T-helper 2 cell (primary cell): ENCODE measurements at regions not wholly inside any gene's neighbourhood (a gene's known extent, or its start where the extent isn't known, plus 50 kb on each side); places are given as distances from the start of the nearest gene placed in this dataset.

Experiments
- DNase-seq, 5 experiments: peaks; one replicate each; pipeline versions ENCODE4 v3.0.0 to v3.0.0-alpha.2; 2012 to 2022

- no peak for DNase-seq
These were observed 225.9 kb downstream of the TBXT start for GRCh38 chr6:165941786-165942185.

GRCh38 chr6:165941249-165941775, 226.3 kb downstream of the TBXT start:
- no peak for DNase-seq

GRCh38 chr6:165940366-165940765, 227.3 kb downstream of the TBXT start:
- no peak for DNase-seq

- DNase-seq, result no peak
These were observed 227.9 kb downstream of the TBXT start for GRCh38 chr6:165939601-165940290.

- no peak for DNase-seq
These were observed 228.6 kb downstream of the TBXT start for GRCh38 chr6:165939047-165939446.

GRCh38 chr6:165937564-165938358, 229.9 kb downstream of the TBXT start:
- no peak for DNase-seq

- DNase-seq, result no peak
These were observed 231.0 kb downstream of the TBXT start for GRCh38 chr6:165936660-165937059.

GRCh38 chr6:165936096-165936495, 231.6 kb downstream of the TBXT start:
- no peak for DNase-seq

- DNase-seq, result no peak
These were observed 236.0 kb downstream of the TBXT start for GRCh38 chr6:165931675-165932074.

GRCh38 chr6:165930668-165931214, 236.9 kb downstream of the TBXT start:
- no peak for DNase-seq

- no peak for DNase-seq
These were observed 238.0 kb downstream of the TBXT start for GRCh38 chr6:165929607-165930006.

GRCh38 chr6:165926378-165926777, 241.3 kb downstream of the TBXT start:
- DNase-seq, result no peak

GRCh38 chr6:165925474-165926156, 242.0 kb downstream of the TBXT start:
- DNase-seq, result no peak

GRCh38 chr6:165922309-165922794, 245.3 kb downstream of the TBXT start:
- DNase-seq, result no peak

- no peak for DNase-seq
These were observed 246.6 kb downstream of the TBXT start for GRCh38 chr6:165920896-165921671.

- no peak for DNase-seq
These were observed 250.1 kb downstream of the TBXT start for GRCh38 chr6:165917576-165917975.

- DNase-seq, result no peak
These were observed 252.2 kb upstream of the PDE10A start for GRCh38 chr6:165915022-165915770.

- no peak for DNase-seq
These were observed 250.9 kb upstream of the PDE10A start for GRCh38 chr6:165913676-165914570.

- DNase-seq, result no peak
These were observed 247.3 kb upstream of the PDE10A start for GRCh38 chr6:165910184-165910966.
